GM23338 (cell line): ENCODE measurements at regions not wholly inside any gene's neighbourhood (a gene's known extent, or its start where the extent isn't known, plus 50 kb on each side); places are given as distances from the start of the nearest gene placed in this dataset.
"Not testable (repeated sequence)": the region's sequence is repeated elsewhere in the genome, so short reads cannot be mapped to it uniquely, and the experiment has no call there.

ENCODE experiments used
- ATAC-seq: fragments of 200-7000 bp; cut with Tn5 transposase; 3 replicates; pipeline ENCODE4 v1.9.1; 2020
- DNase-seq: peaks from one replicate; pipeline ENCODE4 v3.0.0-alpha.2; 2015; ENCODE audit warnings: low spot score
- H2AFZ ChIP-seq: fragments of 200-600 bp; sonication (generic); 2 replicates; pipeline ENCODE4 v1.8.0; 2016; ENCODE audit warnings: antibody characterized with exemption, mild to moderate bottlenecking, moderate library complexity
- H3F3A ChIP-seq: fragments of 200-600 bp; sonication (generic); replicated peaks from 2 replicates; pipeline ENCODE4 v1.8.0; 2017; ENCODE audit warnings: antibody characterized with exemption, mixed run types, low read depth
- H3K27ac ChIP-seq: fragments of 200-600 bp; sonication (generic); 2 replicates; pipeline ENCODE4 v1.6.1; 2016; ENCODE audit warnings: low read depth
- H3K27me3 ChIP-seq: fragments of 200-600 bp; sonication (generic); 2 replicates; pipeline ENCODE4 v1.8.0; 2016; ENCODE audit warnings: mild to moderate bottlenecking, mixed run types, moderate library complexity; ENCODE audit not compliant: insufficient read depth
- H3K36me3 ChIP-seq: fragments of 200-600 bp; sonication (generic); 2 replicates; pipeline ENCODE4 v1.8.0; 2016; ENCODE audit warnings: mild to moderate bottlenecking; ENCODE audit not compliant: insufficient read depth
- H3K4me1 ChIP-seq: fragments of 200-600 bp; sonication (generic); 2 replicates; pipeline ENCODE4 v1.8.0; 2016; ENCODE audit warnings: mild to moderate bottlenecking, moderate library complexity; ENCODE audit not compliant: insufficient read depth
- H3K4me2 ChIP-seq: fragments of 200-600 bp; sonication (generic); 2 replicates; pipeline ENCODE4 v1.7.1; 2017; ENCODE audit warnings: mixed run types
- H3K4me3 ChIP-seq: fragments of 200-600 bp; sonication (generic); 2 replicates; pipeline ENCODE4 v1.6.1; 2016; ENCODE audit warnings: mixed run types
- H3K79me2 ChIP-seq: fragments of 200-600 bp; sonication (generic); replicated peaks from 2 replicates; pipeline ENCODE4 v1.8.0; 2017; ENCODE audit warnings: mild to moderate bottlenecking; ENCODE audit not compliant: insufficient read depth
- H3K9me2 ChIP-seq: fragments of 200-600 bp; sonication (generic); 2 replicates; pipeline ENCODE4 v1.8.0; 2017; ENCODE audit not compliant: insufficient read depth
- H4K20me1 ChIP-seq: fragments of 200-600 bp; sonication (generic); replicated peaks from 2 replicates; pipeline ENCODE4 v1.8.0; 2017; ENCODE audit warnings: mild to moderate bottlenecking; ENCODE audit not compliant: insufficient read depth
- H3K27ac Mint-ChIP-seq: 2 replicates; pipeline ENCODE4 v1.8.0; 2020; ENCODE audit warnings: inconsistent platforms, mild to moderate bottlenecking, moderate library complexity, mixed read lengths
- H3K27me3 Mint-ChIP-seq: 3 replicates; pipeline ENCODE4 v1.8.0; 2022; ENCODE audit warnings: low read depth, mild to moderate bottlenecking, moderate library complexity, mixed read lengths, inconsistent platforms; ENCODE audit not compliant: insufficient read depth, poor library complexity
- H3K36me3 Mint-ChIP-seq: 3 replicates; pipeline ENCODE4 v1.8.0; 2021; ENCODE audit warnings: low read depth, mild to moderate bottlenecking, inconsistent platforms, moderate library complexity, mixed read lengths
- H3K4me1 Mint-ChIP-seq: 3 replicates; pipeline ENCODE4 v1.8.0; 2020; ENCODE audit warnings: mild to moderate bottlenecking, inconsistent platforms, mixed read lengths
- H3K4me3 Mint-ChIP-seq: 3 replicates; pipeline ENCODE4 v1.8.0; 2021; ENCODE audit warnings: moderate library complexity, mild to moderate bottlenecking, inconsistent platforms, mixed read lengths
- H3K9me3 Mint-ChIP-seq: 3 replicates; pipeline ENCODE4 v1.8.0; 2020; ENCODE audit warnings: moderate library complexity, mild to moderate bottlenecking, inconsistent platforms, mixed read lengths

DNA sequence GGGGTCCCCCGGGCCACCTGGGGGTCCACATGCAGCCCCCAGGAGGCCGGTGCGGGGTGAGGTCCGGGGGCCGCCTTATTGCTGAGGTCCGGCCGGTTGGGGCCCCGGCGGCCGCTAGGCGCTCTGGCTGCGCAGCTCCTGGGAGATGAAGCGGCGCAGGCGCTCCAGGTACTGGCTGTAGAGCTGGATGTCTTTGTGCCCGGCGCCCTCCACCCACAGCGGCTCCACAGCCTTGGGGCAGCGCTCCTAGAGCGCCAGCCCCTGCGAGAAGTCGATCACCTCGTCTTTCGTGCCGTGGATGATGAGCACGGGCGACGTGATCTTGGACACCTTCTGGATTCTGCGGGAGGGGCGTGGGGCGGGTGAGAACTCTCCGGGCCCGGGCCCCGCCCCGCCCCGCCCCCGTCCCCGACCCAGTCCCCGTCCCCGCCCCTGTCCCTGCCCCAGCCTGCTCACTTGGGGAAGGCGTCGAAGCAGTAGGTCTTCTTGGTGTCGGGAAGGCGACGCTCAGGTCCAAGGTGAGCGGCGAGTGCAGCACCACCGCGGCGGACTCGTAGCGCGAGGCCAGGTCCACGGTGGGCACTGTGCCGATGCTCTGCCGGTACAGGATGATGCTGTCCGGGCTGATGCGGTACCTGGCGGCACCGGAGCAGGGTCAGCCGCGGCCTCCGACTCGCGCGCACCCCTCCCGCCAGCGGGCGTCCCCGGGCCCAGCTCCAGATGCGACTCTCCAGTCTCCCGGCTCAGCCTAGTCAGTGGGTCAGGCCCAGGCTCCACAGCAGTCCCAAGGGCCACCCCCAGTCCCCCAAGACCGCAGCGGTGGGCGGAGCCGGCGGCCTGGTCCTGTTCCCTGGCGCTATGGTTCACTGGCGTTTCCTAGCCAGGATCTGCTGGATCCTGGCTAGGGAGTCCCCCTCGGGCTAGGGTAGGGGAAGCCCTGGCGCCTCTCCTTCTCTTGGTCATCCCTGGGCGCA, 89.4 kb upstream of the GOLGA6L1 start:
- H2AFZ ChIP-seq, H3K4me1 Mint-ChIP-seq, H3K79me2 ChIP-seq, H4K20me1 ChIP-seq, H3K27ac Mint-ChIP-seq, H3K9me3 Mint-ChIP-seq, H3K27me3 Mint-ChIP-seq, H3K36me3 ChIP-seq, H3K9me2 ChIP-seq, H3K4me1 ChIP-seq, H3K27ac ChIP-seq, H3K27me3 ChIP-seq, H3K36me3 Mint-ChIP-seq, H3F3A ChIP-seq: not testable (repeated sequence)
- Histone ChIP-seq H3K4me2 (peak overlapping the region; percentile 66; the same call in 1 of the 2 replicates), H3K4me3 (peak overlapping the region; percentile 47)
- DNase-seq: peak; percentile 24
- peak; percentile 92 for ATAC-seq
- peak overlapping the region; percentile 52; the same call in 2 of the 3 replicates for H3K4me3 Mint-ChIP-seq

- not testable (repeated sequence) for H3K4me2 ChIP-seq, H3F3A ChIP-seq, ATAC-seq, H3K79me2 ChIP-seq, H3K4me1 Mint-ChIP-seq, H3K9me3 Mint-ChIP-seq, H3K27ac Mint-ChIP-seq, H2AFZ ChIP-seq, H3K36me3 ChIP-seq, H3K4me3 ChIP-seq, H3K27me3 ChIP-seq, H3K4me1 ChIP-seq, H4K20me1 ChIP-seq, DNase-seq, H3K4me3 Mint-ChIP-seq, H3K27me3 Mint-ChIP-seq, H3K27ac ChIP-seq, H3K36me3 Mint-ChIP-seq, H3K9me2 ChIP-seq
Measured at GRCh38 chr15:23209452-23209851, 72.8 kb upstream of the GOLGA6L1 start.

- H3K27me3 ChIP-seq, H3K27me3 Mint-ChIP-seq, H3K27ac Mint-ChIP-seq, H3K4me2 ChIP-seq, DNase-seq, ATAC-seq, H2AFZ ChIP-seq, H3K4me1 Mint-ChIP-seq, H3F3A ChIP-seq, H3K4me3 ChIP-seq, H4K20me1 ChIP-seq, H3K4me1 ChIP-seq, H3K9me3 Mint-ChIP-seq, H3K79me2 ChIP-seq, H3K36me3 ChIP-seq, H3K27ac ChIP-seq, H3K9me2 ChIP-seq, H3K4me3 Mint-ChIP-seq, H3K36me3 Mint-ChIP-seq: not testable (repeated sequence)
Measured at GRCh38 chr15:23199811-23200465, 63.3 kb upstream of the GOLGA6L1 start.

DNA sequence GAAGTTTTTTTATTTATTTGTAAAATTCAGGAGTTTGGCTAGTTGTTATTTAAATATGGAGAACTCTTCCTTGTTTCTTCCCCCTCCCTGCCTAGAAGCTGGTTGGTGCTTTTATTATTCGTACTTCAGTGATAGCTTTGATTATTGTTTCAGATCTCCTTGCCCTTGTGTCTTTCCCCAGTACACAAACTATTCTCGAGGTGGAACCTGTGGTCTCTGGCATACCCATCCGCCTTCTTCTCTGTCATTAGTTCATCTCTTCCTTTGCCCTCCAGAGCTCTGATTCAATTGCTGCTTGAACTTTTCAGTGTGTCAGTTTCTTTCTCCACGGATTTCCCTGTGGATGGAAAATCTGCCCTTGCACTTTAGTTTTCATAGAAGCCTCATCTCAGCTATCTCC, 61.8 kb upstream of the GOLGA6L1 start:
- not testable (repeated sequence) for H3K27me3 ChIP-seq, H3K4me1 ChIP-seq, H3K4me3 ChIP-seq, H3K9me3 Mint-ChIP-seq, ATAC-seq, H3K4me3 Mint-ChIP-seq, DNase-seq, H3K79me2 ChIP-seq, H3K9me2 ChIP-seq, H3K36me3 ChIP-seq, H2AFZ ChIP-seq, H3K4me2 ChIP-seq, H3F3A ChIP-seq, H3K27me3 Mint-ChIP-seq, H4K20me1 ChIP-seq, H3K36me3 Mint-ChIP-seq, H3K4me1 Mint-ChIP-seq, H3K27ac Mint-ChIP-seq, H3K27ac ChIP-seq

DNA sequence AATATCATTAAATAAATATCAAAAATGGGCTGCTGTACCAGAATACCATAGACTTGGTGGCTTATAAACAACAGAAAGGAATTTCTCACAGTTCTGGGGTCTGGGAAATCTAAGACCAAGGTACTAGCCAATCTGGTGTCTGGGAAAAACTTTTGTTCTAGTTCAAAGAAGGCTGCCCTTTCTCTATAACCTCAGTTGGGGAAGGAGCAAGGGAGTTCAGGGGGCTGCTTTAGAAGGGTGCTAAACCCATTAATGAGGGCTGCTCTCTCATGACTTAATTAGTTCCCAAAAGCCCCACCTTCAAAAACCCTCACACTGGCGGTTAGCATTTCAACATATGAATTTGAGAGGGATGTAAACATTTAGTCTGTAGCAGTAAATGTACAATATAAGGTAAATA, 55.7 kb upstream of the GOLGA6L1 start:
- not testable (repeated sequence) for H3K4me2 ChIP-seq, H3K27me3 Mint-ChIP-seq, H3K4me1 ChIP-seq

More for the DNA sequence above, 55.7 kb upstream of the GOLGA6L1 start:
- not testable (repeated sequence) for H3K36me3 ChIP-seq, H3K27me3 ChIP-seq, ATAC-seq, H3F3A ChIP-seq, H2AFZ ChIP-seq, H3K27ac Mint-ChIP-seq, H3K4me3 ChIP-seq, H3K27ac ChIP-seq, H3K4me3 Mint-ChIP-seq, H3K4me1 Mint-ChIP-seq, H4K20me1 ChIP-seq, H3K79me2 ChIP-seq, H3K36me3 Mint-ChIP-seq, H3K9me3 Mint-ChIP-seq, DNase-seq, H3K9me2 ChIP-seq
